GM10266 (cell line): ENCODE measurements at regions not wholly inside any gene's neighbourhood (a gene's known extent, or its start where the extent isn't known, plus 50 kb on each side); places are given as distances from the start of the nearest gene placed in this dataset.

Source experiments
- DNase-seq: peaks from one replicate; pipeline ENCODE4 v3.0.0; 2012; ENCODE audit errors: extremely low spot score
- TF ChIP-seq, protein P1 (sequence below): IDR thresholded peaks from 2 replicates; pipeline ENCODE4 v1.5.1; 2012; ENCODE audit warnings: mild to moderate bottlenecking, low read depth; ENCODE audit not compliant: control insufficient read depth, insufficient read depth; ENCODE audit errors: missing control alignments

DNA sequence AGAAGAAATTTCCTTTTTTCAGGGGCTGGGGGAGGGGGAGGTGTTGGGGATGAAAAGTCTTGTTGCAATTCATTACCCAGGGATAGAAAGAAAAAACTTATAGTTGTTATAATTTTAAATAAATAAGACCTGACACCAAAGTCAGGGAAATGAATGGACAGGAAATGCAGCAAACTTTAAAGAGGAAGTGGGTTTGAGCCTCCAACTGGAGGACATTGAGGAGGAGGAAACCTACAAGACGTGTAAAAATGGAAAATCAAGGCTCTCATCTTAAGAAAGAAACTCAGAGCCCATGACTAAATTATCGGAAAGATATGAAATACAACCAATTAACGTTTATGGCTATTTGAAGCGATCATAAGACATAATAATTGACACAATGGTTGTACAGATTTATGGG is 54.4 kb downstream of the NIBAN1 start:
- TF ChIP-seq, protein P1, sequence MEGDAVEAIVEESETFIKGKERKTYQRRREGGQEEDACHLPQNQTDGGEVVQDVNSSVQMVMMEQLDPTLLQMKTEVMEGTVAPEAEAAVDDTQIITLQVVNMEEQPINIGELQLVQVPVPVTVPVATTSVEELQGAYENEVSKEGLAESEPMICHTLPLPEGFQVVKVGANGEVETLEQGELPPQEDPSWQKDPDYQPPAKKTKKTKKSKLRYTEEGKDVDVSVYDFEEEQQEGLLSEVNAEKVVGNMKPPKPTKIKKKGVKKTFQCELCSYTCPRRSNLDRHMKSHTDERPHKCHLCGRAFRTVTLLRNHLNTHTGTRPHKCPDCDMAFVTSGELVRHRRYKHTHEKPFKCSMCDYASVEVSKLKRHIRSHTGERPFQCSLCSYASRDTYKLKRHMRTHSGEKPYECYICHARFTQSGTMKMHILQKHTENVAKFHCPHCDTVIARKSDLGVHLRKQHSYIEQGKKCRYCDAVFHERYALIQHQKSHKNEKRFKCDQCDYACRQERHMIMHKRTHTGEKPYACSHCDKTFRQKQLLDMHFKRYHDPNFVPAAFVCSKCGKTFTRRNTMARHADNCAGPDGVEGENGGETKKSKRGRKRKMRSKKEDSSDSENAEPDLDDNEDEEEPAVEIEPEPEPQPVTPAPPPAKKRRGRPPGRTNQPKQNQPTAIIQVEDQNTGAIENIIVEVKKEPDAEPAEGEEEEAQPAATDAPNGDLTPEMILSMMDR, result no peak
- no peak for DNase-seq

DNA sequence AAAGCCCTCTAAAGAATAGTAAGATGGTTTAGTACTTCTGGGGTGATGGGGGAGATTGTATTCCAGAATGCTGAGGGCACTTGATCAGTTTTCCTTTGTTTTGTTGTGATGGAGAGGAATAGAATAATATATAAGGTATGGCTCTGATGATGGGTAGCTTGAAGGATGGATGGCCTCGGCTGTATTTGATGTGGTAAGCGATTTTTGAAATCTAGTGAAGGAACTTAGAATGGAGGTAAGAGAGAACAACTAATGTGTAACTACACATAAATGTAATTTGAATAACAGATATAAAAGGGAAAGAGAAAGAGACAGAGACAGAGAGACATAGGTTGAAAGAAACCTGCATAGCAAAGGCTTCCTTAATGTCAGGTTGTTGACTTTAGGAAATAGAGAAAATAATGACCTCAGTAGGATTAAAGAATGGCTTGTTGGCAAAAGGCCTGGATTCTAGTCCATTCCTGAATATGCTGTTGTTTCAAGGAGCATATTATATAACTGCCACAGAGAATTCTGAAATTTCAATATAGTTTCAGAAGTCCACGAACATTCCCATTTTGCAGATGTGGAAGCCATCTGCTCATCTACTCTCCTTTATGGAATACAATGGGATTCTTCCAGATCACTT is 58.7 kb downstream of the NIBAN1 start:
- DNase-seq, result no peak
- TF ChIP-seq, protein P1, result no peak

DNA sequence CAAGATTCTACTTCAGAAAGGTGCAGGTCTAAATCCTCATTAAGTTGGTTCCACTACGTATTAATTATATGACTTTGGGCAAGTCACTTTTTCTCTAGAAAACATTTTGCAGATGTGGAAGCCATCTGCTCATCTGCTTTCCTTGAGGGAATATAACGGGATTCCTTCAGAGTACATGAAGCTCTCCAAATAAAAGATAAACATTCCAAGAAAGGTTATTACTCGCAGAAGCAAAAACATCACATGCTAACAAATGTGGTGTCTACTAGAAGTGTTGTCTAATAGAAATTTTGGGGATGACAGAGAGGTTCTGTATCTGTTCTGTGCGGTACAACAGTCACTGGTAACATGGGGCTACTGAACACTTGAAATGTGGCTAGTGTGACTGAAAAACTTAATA is 60.2 kb downstream of the NIBAN1 start:
- DNase-seq, result no peak

GRCh38 chr1:184912392-184912791 is 61.9 kb downstream of the NIBAN1 start:
- no peak for DNase-seq
- TF ChIP-seq, protein P1, result no peak

More for the DNA sequence above, 60.2 kb downstream of the NIBAN1 start:
- TF ChIP-seq, protein P1, result no peak

DNA sequence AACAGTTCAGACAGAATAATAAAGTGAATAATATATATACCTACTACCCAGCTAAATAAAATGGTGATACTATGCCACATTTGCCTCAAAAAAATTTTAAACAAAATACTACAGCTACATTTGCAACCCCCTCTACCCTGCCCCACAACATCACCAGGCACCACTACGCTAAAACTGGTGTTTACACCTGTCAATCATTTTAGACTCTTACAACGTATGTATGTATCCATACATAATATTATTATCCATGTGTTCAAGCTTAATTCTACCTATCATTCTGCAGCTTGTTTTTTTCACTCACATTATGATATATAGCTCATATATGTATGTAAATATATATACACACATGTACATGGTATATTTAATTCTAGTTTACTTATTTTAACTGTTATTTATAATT is 62.5 kb downstream of the NIBAN1 start:
- DNase-seq, result no peak
- TF ChIP-seq, protein P1, result no peak

- TF ChIP-seq, protein P1, result no peak
Measured at GRCh38 chr1:184911103-184911745, 63.1 kb downstream of the NIBAN1 start.

DNA sequence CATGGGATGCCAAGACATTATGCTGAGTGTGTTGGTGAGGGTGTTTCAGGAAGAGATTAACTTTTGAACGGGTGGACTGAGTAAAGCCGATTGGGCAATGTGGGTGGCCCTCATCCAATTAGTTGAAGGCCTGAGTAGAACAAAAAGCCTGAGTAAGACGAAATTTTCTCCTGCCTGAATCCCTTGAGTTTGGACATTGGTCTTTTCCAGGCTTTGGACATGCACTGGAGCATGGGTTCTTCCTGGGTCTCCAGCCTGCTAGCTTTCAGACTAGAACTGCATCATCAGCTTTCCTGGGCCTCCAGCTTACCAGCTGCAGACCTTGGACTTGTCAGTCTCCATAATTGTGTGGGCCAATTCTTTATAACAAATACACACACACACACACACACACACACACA is 63.6 kb downstream of the NIBAN1 start:
- TF ChIP-seq, protein P1, result no peak
- DNase-seq, result no peak

More at GRCh38 chr1:184911103-184911745, 63.1 kb downstream of the NIBAN1 start:
- no peak for DNase-seq
